ENCODE measurements at regions not wholly inside any gene's neighbourhood (a gene's known extent, or its start where the extent isn't known, plus 50 kb on each side); places are given as distances from the start of the nearest gene placed in this dataset.

DNA sequence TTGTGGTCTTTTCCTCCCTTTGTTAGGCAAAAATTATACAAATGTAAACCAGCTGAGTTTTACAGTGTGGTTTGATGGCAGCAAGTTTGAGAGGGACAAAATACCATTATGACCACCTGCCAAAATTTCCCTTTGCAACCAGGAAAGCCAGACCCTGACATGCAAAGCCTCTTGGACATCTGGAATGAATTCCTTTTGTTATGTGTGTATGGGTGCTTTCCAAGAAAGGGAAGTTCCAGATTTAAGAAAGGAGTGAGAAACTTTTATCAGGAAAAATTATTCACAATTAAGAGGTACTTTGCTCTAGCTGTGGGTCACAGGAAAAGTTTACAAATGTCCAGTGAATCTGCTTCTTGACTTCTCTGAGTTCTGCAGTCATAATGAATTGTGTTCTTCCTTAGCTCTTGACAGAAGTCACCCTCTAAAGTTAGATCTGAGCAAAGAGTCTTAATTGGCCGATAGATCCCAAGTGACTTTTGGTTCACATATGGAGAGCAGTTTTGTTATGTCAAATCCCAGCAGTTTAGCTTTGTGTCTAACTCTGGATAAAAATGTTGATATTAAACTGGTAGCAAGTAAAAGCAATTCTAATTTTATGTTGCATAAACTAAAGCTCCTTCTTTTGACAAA lies 295.9 kb upstream of the ZNF608 start:
- WGBS (ENCODE audit: insufficient coverage, insufficient read length): no CpG with 5 or more reads among the region's 1 CpG
- Histone ChIP-seq H3K9me3 (ENCODE audit: control insufficient read depth, insufficient read depth, low read length) (no peaks in the 10 kb centered on the region), H3K4me3 (ENCODE audit: low read length) (no peak overlapping the region), H3K27me3 (ENCODE audit: control insufficient read depth, insufficient read depth, low read length) (no peaks in the 10 kb centered on the region), H3K4me1 (ENCODE audit: control insufficient read depth, insufficient read depth, low read length) (0 out of 2 replicates have a peak, but pooled peaks cover 2% of the 10 kb centered on the region), H3K27ac (ENCODE audit: low read length) (no peak overlapping the region), H3K36me3 (ENCODE audit: control insufficient read depth, insufficient read depth, low read length) (no peaks in the 10 kb centered on the region)
- no peak for DNase-seq (ENCODE audit: low read depth, low spot score)

DNA sequence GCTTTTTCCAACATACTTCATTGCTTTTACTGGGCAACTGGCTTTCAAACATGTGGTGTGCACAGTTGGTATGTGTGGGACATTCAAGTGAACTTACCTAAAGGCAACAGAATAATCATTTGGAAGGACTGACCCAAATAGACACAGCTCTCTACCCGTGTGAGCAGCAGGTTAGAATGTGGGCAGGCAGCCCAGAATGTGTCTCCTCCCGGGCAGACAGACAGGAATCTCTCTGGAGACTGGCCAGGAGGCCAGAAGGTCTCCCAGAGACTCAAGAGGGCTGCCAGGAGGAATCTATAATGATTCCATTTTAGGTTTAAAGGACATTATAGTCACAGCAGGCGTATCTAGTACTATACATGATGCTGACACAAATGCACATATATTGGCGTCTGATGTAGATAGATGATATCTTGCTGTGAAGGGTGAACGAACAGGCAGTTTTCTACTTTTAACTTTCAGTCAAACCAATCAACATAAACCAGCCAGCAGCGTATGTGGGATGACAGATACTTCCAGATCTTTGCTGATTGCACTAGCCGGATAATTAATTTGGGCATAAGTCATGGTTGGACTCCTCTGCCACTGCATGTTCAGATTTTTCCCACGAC lies 297.4 kb upstream of the ZNF608 start:
- H3K27me3 ChIP-seq (ENCODE audit: control insufficient read depth, insufficient read depth, low read length): no peaks in the 10 kb centered on the region
- H3K4me1 ChIP-seq (ENCODE audit: control insufficient read depth, insufficient read depth, low read length): 0 out of 2 replicates have a peak, but pooled peaks cover 2% of the 10 kb centered on the region
- no CpG with 5 or more reads among the region's 8 CpGs for WGBS (ENCODE audit: insufficient coverage, insufficient read length)
- H3K9me3 ChIP-seq (ENCODE audit: control insufficient read depth, insufficient read depth, low read length): no peaks in the 10 kb centered on the region
- H3K4me3 ChIP-seq (ENCODE audit: low read length): no peak overlapping the region
- no peaks in the 10 kb centered on the region for H3K36me3 ChIP-seq (ENCODE audit: control insufficient read depth, insufficient read depth, low read length)
- no peak for DNase-seq (ENCODE audit: low read depth, low spot score)
- no peak overlapping the region for H3K27ac ChIP-seq (ENCODE audit: low read length)

DNA sequence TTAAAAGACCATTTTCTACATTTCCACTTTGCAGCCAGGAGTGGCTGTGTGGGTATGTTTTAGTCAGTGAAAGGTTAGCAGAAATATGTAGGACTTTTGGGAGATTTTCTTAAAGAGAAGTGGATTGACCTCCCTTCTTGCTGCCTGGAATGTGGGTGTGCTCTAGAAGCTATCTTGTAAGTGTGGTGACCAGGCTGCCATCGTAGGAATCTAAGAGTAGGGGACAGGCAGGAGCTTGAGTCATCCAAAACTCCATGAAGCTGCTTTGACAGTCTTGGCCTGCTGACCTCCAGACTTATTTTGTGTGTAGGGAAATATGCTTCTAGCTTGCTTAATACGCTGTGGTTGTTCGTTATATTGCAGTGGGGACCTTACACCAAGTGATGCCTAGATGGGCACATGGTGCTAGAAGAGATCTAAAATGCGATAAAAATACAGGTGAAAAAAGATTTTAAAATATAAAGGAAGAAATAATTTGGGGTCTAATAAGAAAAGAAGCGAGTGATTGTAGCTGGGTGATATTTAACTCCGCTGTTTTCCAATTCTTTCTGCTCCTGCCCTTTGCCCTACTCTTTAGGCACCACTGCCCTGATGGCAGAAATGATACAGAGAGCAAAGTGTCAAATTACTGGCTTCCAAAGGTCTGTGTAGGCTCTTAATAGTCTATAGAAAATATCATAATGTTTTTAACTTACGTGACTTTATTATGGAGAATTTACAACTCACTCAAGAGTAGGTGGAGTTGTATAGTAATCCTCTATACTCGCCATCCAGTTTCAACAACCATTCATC lies 298.2 kb upstream of the ZNF608 start:
- no peaks in the 10 kb centered on the region for H3K36me3 ChIP-seq (ENCODE audit: control insufficient read depth, insufficient read depth, low read length)
- no peak overlapping the region for H3K27ac ChIP-seq (ENCODE audit: low read length)
- no peaks in the 10 kb centered on the region for H3K27me3 ChIP-seq (ENCODE audit: control insufficient read depth, insufficient read depth, low read length)
- H3K4me3 ChIP-seq (ENCODE audit: low read length): no peak overlapping the region
- WGBS (ENCODE audit: insufficient coverage, insufficient read length): 100% methylated on average over 2 of the region's 8 CpGs
- no peak for DNase-seq (ENCODE audit: low read depth, low spot score)
- H3K4me1 ChIP-seq (ENCODE audit: control insufficient read depth, insufficient read depth, low read length): 0 out of 2 replicates have a peak, but pooled peaks cover 2% of the 10 kb centered on the region
- no peaks in the 10 kb centered on the region for H3K9me3 ChIP-seq (ENCODE audit: control insufficient read depth, insufficient read depth, low read length)

DNA sequence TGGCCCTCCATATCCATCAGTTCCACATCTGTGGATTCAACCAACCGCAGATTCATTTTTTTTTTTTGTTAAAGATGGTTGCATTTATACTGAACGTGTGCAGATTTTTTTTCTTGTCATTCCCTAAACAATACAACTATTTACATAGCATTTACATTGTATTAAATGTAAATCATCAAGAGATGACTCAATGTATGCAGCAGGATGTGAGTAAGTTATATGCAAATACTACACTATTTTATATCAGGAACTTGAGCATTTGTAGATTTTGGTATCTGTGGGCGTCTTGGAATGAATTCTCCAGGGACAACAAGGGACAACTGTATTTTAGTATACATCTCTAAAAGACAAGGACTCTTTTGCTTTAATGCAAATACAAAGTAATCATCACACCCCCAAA lies 299.2 kb upstream of the ZNF608 start:
- WGBS (ENCODE audit: insufficient coverage, insufficient read length): no CpG with 5 or more reads among the region's 3 CpGs
- no peaks in the 10 kb centered on the region for H3K36me3 ChIP-seq (ENCODE audit: control insufficient read depth, insufficient read depth, low read length)
- no peak for DNase-seq (ENCODE audit: low read depth, low spot score)
- no peak overlapping the region for H3K4me3 ChIP-seq (ENCODE audit: low read length)
- H3K27ac ChIP-seq (ENCODE audit: low read length): no peak overlapping the region
- 0 out of 2 replicates have a peak, but pooled peaks cover 2% of the 10 kb centered on the region for H3K4me1 ChIP-seq (ENCODE audit: control insufficient read depth, insufficient read depth, low read length)
- no peaks in the 10 kb centered on the region for H3K27me3 ChIP-seq (ENCODE audit: control insufficient read depth, insufficient read depth, low read length)
- no peaks in the 10 kb centered on the region for H3K9me3 ChIP-seq (ENCODE audit: control insufficient read depth, insufficient read depth, low read length)

DNA sequence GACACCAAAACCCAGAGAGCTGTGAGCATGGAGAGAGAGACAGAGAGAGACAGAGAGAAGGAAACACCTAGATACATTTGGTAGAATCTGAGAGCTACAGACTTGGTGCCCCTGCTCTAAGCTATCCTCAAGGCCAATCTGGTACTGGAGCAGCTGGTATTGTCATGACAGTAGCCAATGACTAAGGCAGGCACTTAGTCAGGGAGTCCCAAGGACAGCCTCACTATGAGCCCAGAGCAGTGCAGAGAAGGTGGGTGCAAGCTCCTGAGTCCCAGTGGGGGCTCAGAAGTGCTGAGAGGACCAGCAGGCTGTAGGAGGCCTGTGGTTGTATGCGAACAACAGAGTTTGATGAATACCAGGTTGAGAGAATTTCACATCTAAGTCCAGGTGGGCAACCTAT lies 300.4 kb upstream of the ZNF608 start:
- no peak for DNase-seq (ENCODE audit: low read depth, low spot score)
- Histone ChIP-seq H3K4me1 (ENCODE audit: control insufficient read depth, insufficient read depth, low read length) (0 out of 2 replicates have a peak, but pooled peaks cover 2% of the 10 kb centered on the region), H3K36me3 (ENCODE audit: control insufficient read depth, insufficient read depth, low read length) (no peaks in the 10 kb centered on the region), H3K9me3 (ENCODE audit: control insufficient read depth, insufficient read depth, low read length) (no peaks in the 10 kb centered on the region), H3K4me3 (ENCODE audit: low read length) (no peak overlapping the region), H3K27me3 (ENCODE audit: control insufficient read depth, insufficient read depth, low read length) (no peaks in the 10 kb centered on the region), H3K27ac (ENCODE audit: low read length) (no peak overlapping the region)
- no CpG with 5 or more reads among the region's 1 CpG for WGBS (ENCODE audit: insufficient coverage, insufficient read length)

DNA sequence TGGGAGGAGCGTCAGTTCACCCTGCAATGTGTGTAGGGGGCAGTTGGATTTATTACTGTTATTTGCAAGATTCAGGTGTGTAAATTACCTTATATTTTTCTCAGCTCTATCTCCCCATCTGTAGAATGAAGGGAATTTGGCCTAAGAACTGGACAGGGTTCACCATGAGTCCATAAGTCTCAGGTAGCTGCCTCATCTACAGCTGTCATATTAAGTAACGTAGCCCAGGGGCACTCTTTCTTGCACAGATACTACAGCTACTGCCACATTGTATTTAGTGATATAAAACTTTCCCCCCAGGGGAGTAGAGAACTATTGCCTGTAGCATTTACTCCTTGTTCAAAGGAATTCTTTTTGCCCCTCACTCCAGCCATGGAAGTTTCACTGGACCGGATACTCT lies 301.4 kb upstream of the ZNF608 start:
- H3K4me1 ChIP-seq (ENCODE audit: control insufficient read depth, insufficient read depth, low read length): 0 out of 2 replicates have a peak, but pooled peaks cover 4% of the 10 kb centered on the region
- H3K27ac ChIP-seq (ENCODE audit: low read length): no peak overlapping the region
- H3K9me3 ChIP-seq (ENCODE audit: control insufficient read depth, insufficient read depth, low read length): no peaks in the 10 kb centered on the region
- whole genome bisulfite sequencing (ENCODE audit: insufficient coverage, insufficient read length): no CpG with 5 or more reads among the region's 3 CpGs
- H3K27me3 ChIP-seq (ENCODE audit: control insufficient read depth, insufficient read depth, low read length): no peaks in the 10 kb centered on the region
- no peaks in the 10 kb centered on the region for H3K36me3 ChIP-seq (ENCODE audit: control insufficient read depth, insufficient read depth, low read length)
- DNase-seq (ENCODE audit: low read depth, low spot score): no peak
- no peak overlapping the region for H3K4me3 ChIP-seq (ENCODE audit: low read length)

DNA sequence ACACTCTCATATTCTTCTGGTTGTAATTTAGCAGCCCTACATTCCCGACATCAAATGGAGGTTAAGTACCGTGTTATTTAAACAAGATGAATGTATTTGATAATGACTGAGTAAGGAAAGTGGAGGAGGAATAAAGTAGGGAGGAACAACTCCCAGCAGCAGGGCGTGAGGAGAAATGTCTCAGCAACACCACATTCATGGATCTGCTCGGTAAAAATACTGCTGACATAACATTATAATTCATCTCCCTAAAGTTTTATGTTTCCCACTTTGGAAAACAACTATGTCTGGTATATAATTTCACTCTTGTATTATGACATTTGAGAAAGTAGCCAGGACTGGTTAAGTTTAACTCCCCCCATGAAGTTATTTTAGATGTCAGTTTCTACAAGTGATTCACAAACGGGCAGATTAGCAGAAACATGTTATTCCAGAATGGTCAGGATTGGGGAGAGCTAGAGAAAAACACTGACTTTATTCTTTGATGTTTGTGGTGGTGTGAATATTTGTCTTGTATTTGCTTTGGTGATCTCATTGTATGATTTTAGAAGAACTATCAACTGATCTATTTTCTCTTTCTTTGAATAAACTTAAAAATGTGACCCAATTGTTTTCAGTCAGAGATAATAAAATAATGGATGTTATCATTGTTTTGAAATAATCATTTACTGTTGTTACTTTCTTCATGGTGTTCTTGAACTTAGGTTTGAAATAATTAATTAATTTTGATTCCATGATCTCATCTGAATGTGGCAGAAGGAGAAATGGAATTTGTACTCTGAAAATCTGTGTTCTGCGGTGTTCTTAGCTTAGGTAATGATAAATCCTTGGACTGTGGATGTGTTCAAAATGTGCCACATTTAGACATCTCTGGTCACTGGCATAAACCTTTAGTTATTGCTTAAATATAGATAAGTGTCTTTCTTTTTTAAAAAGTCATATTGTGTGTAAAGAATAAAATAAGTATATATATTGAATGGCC lies 303.6 kb upstream of the ZNF608 start:
- Histone ChIP-seq H3K4me1 (ENCODE audit: control insufficient read depth, insufficient read depth, low read length) (peaks cover 5% of the 10 kb centered on the region; the same call in 1 of the 2 replicates), H3K27ac (ENCODE audit: low read length) (no peak overlapping the region)
- no CpG with 5 or more reads among the region's 6 CpGs for WGBS (ENCODE audit: insufficient coverage, insufficient read length)

DNA sequence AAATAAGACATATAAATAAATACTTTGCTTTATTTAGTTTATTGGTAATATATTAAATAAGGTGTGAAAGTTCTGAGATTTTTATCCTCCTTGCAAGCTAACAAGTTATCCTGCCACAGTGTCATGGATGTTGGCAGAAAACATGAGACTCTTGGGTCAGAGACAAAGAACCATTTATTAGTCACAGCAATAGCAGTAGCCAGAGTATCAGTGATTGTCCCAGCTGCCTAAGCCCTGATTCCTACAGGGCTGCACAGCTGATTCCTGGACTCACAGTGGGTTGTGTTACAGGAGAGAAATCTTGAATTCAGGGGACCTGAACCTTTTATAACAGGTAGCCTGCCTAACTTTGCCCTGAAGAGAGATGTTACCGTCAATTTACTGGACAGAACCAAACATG lies 304.5 kb upstream of the ZNF608 start:
- Histone ChIP-seq H3K36me3 (ENCODE audit: control insufficient read depth, insufficient read depth, low read length) (no peaks in the 10 kb centered on the region), H3K27ac (ENCODE audit: low read length) (no peak overlapping the region), H3K4me1 (ENCODE audit: control insufficient read depth, insufficient read depth, low read length) (peaks cover 5% of the 10 kb centered on the region; the same call in 1 of the 2 replicates), H3K4me3 (ENCODE audit: low read length) (no peak overlapping the region), H3K27me3 (ENCODE audit: control insufficient read depth, insufficient read depth, low read length) (no peaks in the 10 kb centered on the region), H3K9me3 (ENCODE audit: control insufficient read depth, insufficient read depth, low read length) (no peaks in the 10 kb centered on the region)
- WGBS (ENCODE audit: insufficient coverage, insufficient read length): no CpG with 5 or more reads among the region's 1 CpG
- DNase-seq (ENCODE audit: low read depth, low spot score): no peak

More for the DNA sequence above, 303.6 kb upstream of the ZNF608 start:
- no peaks in the 10 kb centered on the region for H3K9me3 ChIP-seq (ENCODE audit: control insufficient read depth, insufficient read depth, low read length)
- no peak overlapping the region for H3K4me3 ChIP-seq (ENCODE audit: low read length)
- no peaks in the 10 kb centered on the region for H3K36me3 ChIP-seq (ENCODE audit: control insufficient read depth, insufficient read depth, low read length)
- no peaks in the 10 kb centered on the region for H3K27me3 ChIP-seq (ENCODE audit: control insufficient read depth, insufficient read depth, low read length)
- DNase-seq (ENCODE audit: low read depth, low spot score): no peak

DNA sequence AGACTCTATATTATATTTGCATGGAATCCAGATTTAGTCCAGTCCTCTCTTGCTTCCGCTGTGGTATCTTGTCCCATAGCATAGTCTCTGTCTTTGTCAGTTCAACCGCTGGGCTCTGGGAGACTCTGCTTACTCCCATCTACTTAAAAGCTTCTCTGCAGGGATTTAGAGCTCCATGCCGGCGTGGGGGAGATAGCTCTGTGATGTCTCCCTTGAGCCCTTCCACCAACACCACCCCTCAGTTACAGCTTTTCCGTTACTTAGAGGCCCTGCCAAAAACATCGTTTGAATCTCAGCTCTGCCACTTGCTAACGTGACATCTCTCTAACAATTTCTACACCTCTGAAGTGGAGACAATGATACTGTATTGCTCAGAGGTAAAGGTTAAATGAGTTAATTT lies 306.1 kb upstream of the ZNF608 start:
- H3K36me3 ChIP-seq (ENCODE audit: control insufficient read depth, insufficient read depth, low read length): no peaks in the 10 kb centered on the region
- no peak for DNase-seq (ENCODE audit: low read depth, low spot score)
- no peaks in the 10 kb centered on the region for H3K27me3 ChIP-seq (ENCODE audit: control insufficient read depth, insufficient read depth, low read length)
- no peak overlapping the region for H3K4me3 ChIP-seq (ENCODE audit: low read length)
- H3K4me1 ChIP-seq (ENCODE audit: control insufficient read depth, insufficient read depth, low read length): peaks cover 4% of the 10 kb centered on the region; the same call in 1 of the 2 replicates
- H3K9me3 ChIP-seq (ENCODE audit: control insufficient read depth, insufficient read depth, low read length): no peaks in the 10 kb centered on the region
- no peak overlapping the region for H3K27ac ChIP-seq (ENCODE audit: low read length)
- WGBS (ENCODE audit: insufficient coverage, insufficient read length): no CpG with 5 or more reads among the region's 7 CpGs

DNA sequence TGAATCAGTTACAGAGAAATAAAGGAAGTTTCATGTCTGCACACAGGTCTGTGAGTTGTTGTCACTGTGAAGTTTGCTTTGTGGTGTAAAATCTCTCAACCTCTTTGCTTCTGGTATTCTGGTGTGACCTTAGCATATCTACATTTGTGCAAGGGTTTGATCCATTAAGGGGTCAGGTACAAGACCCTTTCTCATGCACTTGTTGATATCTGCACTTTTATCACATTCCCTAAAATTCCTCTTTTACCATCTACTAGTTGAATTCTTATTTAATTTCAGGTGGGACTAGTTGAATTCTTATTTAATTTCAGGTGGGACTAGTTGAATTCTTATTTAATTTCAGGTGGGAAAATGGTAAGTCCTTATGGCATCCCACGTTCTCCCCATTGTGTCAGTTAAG lies 306.7 kb upstream of the ZNF608 start:
- no peaks in the 10 kb centered on the region for H3K27me3 ChIP-seq (ENCODE audit: control insufficient read depth, insufficient read depth, low read length)
- H3K27ac ChIP-seq (ENCODE audit: low read length): no peak overlapping the region
- no peaks in the 10 kb centered on the region for H3K9me3 ChIP-seq (ENCODE audit: control insufficient read depth, insufficient read depth, low read length)
- no peaks in the 10 kb centered on the region for H3K36me3 ChIP-seq (ENCODE audit: control insufficient read depth, insufficient read depth, low read length)
- no CpG with 5 or more reads among the region's 1 CpG for WGBS (ENCODE audit: insufficient coverage, insufficient read length)
- DNase-seq (ENCODE audit: low read depth, low spot score): no peak
- H3K4me3 ChIP-seq (ENCODE audit: low read length): no peak overlapping the region
- H3K4me1 ChIP-seq (ENCODE audit: control insufficient read depth, insufficient read depth, low read length): peaks cover 4% of the 10 kb centered on the region; the same call in 1 of the 2 replicates
